ENCODE measurements at regions not wholly inside any gene's neighbourhood (a gene's known extent, or its start where the extent isn't known, plus 50 kb on each side); places are given as distances from the start of the nearest gene placed in this dataset.
"Not testable (repeated sequence)": the region's sequence is repeated elsewhere in the genome, so short reads cannot be mapped to it uniquely, and the experiment has no call there.

- DNase-seq: no peak
These were observed 489.8 kb downstream of the NEBL start for GRCh38 chr10:20407357-20407756.

GRCh38 chr10:20406281-20407104 lies 490.6 kb downstream of the NEBL start:
- peak in 18 of 56 donors; percentile 0 to 39 (median 8) for DNase-seq

GRCh38 chr10:20405761-20406160 lies 491.4 kb downstream of the NEBL start:
- no peak for DNase-seq

GRCh38 chr10:20405050-20405449 lies 492.1 kb downstream of the NEBL start:
- no peak for DNase-seq

- DNase-seq: no peak
These were observed 497.3 kb downstream of the NEBL start for GRCh38 chr10:20399772-20400171.

- no peak for DNase-seq
These were observed 500.4 kb downstream of the NEBL start for GRCh38 chr10:20396701-20397100.

GRCh38 chr10:20396205-20396604 lies 500.9 kb downstream of the NEBL start:
- DNase-seq: no peak

- no peak for DNase-seq
These were observed 505.5 kb downstream of the NEBL start for GRCh38 chr10:20391629-20392028.

GRCh38 chr10:20381761-20382160 lies 515.4 kb downstream of the NEBL start:
- no peak for DNase-seq

GRCh38 chr10:20380401-20380800 lies 516.7 kb downstream of the NEBL start:
- no peak for DNase-seq

- no peak for DNase-seq
These were observed 524.4 kb downstream of the NEBL start for GRCh38 chr10:20372748-20373147.

- DNase-seq: not testable (repeated sequence)
These were observed 526.1 kb downstream of the NEBL start for GRCh38 chr10:20370977-20371533.

GRCh38 chr10:20369863-20370736 lies 527.0 kb downstream of the NEBL start:
- DNase-seq: no peak

GRCh38 chr10:20363684-20364083 lies 533.4 kb downstream of the NEBL start:
- no peak for DNase-seq

GRCh38 chr10:20355915-20356314 lies 539.7 kb downstream of the PLXDC2 start:
- DNase-seq: no peak

GRCh38 chr10:20355011-20355410 lies 538.8 kb downstream of the PLXDC2 start:
- DNase-seq: no peak

- no peak for DNase-seq
These were observed 537.9 kb downstream of the PLXDC2 start for GRCh38 chr10:20354166-20354565.

- DNase-seq: no peak
These were observed 534.3 kb downstream of the PLXDC2 start for GRCh38 chr10:20350509-20350908.

GRCh38 chr10:20343036-20343435 lies 526.8 kb downstream of the PLXDC2 start:
- peak in 1 of 56 donors; percentile 5 for DNase-seq

All from amygdala (tissue), 56 donors.